Bronchial epithelial cell (primary cell): ENCODE measurements at regions not wholly inside any gene's neighbourhood (a gene's known extent, or its start where the extent isn't known, plus 50 kb on each side); places are given as distances from the start of the nearest gene placed in this dataset.

Experiments
- DNase-seq: peaks from one replicate; pipeline ENCODE4 v3.0.0-alpha.2; 2010; ENCODE audit warnings: low read depth
- FAIRE-seq: peaks from 2 replicates; lab custom pipeline; 2011; peaks lifted over from hg19 to GRCh38; lab: Jason Lieb, UNC
- H3K27me3 ChIP-seq: 2 replicates; pipeline ENCODE4 v1.5.1; 2011; ENCODE audit warnings: low read length; ENCODE audit not compliant: control insufficient read depth, insufficient read depth
- H3K36me3 ChIP-seq: 2 replicates; pipeline ENCODE4 v1.5.1; 2011; ENCODE audit warnings: low read length; ENCODE audit not compliant: control insufficient read depth, insufficient read depth
- H3K4me3 ChIP-seq: 2 replicates; pipeline ENCODE4 v1.5.1; 2011; ENCODE audit warnings: mild to moderate bottlenecking, low read depth, low read length, control low read depth
- TF ChIP-seq, protein P1 (sequence below): IDR thresholded peaks from 2 replicates; pipeline ENCODE4 v1.5.1; 2011; ENCODE audit warnings: mild to moderate bottlenecking, moderate library complexity, low read length, control low read depth, inconsistent platforms; ENCODE audit not compliant: insufficient read depth, severe bottlenecking

DNA sequence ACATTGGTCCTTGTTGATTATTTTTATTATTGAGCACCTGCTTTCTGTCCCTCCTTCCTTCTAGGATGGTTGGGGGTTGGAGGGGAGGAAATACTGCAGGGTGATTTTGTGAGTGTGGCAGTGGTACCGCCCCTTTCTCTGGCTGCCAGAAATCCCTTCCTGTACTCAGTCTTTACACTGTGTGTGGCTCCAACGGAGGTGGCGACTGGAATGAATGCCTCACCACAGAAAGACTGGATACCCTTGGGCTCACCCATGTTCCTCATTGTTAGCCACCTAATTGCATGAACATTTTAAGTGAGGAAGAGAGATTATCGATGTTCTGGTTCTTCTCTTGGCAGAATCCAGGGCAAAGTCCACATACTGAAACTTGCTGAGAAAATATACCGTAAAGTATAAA, 272.0 kb upstream of the E2F7 start:
- Histone ChIP-seq H3K36me3 (no peaks in the 10 kb centered on the region), H3K27me3 (no peaks in the 10 kb centered on the region), H3K4me3 (no peak overlapping the region)
- DNase-seq: no peak
- TF ChIP-seq, protein P1, sequence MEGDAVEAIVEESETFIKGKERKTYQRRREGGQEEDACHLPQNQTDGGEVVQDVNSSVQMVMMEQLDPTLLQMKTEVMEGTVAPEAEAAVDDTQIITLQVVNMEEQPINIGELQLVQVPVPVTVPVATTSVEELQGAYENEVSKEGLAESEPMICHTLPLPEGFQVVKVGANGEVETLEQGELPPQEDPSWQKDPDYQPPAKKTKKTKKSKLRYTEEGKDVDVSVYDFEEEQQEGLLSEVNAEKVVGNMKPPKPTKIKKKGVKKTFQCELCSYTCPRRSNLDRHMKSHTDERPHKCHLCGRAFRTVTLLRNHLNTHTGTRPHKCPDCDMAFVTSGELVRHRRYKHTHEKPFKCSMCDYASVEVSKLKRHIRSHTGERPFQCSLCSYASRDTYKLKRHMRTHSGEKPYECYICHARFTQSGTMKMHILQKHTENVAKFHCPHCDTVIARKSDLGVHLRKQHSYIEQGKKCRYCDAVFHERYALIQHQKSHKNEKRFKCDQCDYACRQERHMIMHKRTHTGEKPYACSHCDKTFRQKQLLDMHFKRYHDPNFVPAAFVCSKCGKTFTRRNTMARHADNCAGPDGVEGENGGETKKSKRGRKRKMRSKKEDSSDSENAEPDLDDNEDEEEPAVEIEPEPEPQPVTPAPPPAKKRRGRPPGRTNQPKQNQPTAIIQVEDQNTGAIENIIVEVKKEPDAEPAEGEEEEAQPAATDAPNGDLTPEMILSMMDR: no peak
- FAIRE-seq: no peak

DNA sequence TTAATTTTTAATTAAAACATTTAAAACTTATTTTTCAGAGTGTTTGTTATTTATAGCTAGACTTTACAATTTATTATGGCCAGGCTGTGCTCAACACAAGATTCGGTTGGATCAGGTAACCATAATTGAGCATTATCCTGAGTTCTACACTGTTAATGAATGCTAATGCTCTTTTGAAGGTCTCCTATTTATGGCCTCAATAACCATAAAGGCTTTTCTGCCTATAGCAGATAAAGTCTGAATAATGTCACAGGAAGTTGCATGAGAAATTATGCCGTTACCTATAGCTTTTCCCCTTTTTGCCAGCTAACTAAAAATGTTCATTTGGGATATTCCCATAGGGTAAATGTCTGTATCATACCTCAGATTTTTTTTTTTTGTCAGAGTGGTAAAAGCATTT, 269.4 kb upstream of the E2F7 start:
- TF ChIP-seq, protein P1: no peak
- H3K36me3 ChIP-seq: no peaks in the 10 kb centered on the region
- FAIRE-seq (no peak), DNase-seq (no peak)
- H3K27me3 ChIP-seq: no peaks in the 10 kb centered on the region
- no peak overlapping the region for H3K4me3 ChIP-seq

DNA sequence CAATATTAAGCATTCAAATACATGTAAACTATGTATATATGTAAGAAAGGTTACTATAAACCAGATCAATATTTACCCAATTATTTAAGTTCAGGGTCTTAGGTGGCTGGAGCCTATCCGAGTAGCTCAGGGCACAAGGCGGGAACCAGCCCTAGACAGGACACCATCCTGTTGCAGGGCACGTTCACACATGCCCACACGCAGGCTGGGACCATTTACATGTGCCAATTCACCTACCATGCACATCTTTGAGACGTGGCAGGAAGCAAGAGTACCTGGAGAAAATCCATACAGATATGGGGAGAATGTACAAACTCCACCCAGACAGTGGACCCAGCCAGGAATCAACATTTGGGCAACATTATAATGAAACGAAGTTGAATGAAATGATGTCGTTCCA, 263.0 kb upstream of the E2F7 start:
- DNase-seq (peak; percentile 59), FAIRE-seq (no peak)
- Histone ChIP-seq H3K27me3 (peaks cover 2% of the 10 kb centered on the region), H3K36me3 (no peaks in the 10 kb centered on the region), H3K4me3 (no peak overlapping the region)
- TF ChIP-seq, protein P1: no peak

DNA sequence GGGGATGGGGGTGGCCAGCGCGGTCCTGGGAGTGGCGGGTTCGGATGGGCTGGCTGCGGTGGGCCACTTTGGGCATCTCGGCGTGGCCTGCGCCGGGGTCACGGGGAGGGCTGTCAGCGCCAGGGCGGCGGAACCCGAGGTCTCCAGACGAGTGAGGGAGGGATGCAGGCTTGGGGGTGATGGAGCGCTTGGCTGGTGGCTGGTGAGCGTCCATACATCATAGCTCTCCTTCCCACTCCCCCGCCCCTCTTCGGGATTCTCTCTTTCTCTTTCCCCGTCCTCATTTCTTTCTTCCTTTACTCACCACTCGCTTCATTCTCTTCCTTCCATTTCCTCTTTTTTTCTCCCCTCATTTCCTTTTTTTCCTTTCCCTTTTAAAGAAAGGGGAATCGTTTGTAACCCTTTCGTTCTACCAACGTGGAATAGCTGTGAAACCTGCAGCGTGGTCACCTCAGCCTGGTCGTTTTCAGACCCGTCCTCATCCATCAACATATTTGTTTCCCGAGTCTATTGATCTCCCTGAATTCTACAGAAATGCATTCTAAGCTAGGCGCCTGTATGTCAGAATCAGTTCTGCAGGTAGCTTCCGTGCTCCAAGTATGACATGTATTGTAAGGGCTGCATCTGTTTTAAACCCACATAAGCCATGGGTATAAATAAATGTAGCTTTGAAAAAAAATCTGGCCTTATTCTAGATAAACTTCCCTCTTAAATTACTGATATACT, 260.3 kb upstream of the E2F7 start:
- TF ChIP-seq, protein P1: no peak
- Histone ChIP-seq H3K27me3 (peaks cover 2% of the 10 kb centered on the region), H3K4me3 (peak overlapping the region; percentile 48), H3K36me3 (no peaks in the 10 kb centered on the region)
- no peak for FAIRE-seq
- DNase-seq: no peak

DNA sequence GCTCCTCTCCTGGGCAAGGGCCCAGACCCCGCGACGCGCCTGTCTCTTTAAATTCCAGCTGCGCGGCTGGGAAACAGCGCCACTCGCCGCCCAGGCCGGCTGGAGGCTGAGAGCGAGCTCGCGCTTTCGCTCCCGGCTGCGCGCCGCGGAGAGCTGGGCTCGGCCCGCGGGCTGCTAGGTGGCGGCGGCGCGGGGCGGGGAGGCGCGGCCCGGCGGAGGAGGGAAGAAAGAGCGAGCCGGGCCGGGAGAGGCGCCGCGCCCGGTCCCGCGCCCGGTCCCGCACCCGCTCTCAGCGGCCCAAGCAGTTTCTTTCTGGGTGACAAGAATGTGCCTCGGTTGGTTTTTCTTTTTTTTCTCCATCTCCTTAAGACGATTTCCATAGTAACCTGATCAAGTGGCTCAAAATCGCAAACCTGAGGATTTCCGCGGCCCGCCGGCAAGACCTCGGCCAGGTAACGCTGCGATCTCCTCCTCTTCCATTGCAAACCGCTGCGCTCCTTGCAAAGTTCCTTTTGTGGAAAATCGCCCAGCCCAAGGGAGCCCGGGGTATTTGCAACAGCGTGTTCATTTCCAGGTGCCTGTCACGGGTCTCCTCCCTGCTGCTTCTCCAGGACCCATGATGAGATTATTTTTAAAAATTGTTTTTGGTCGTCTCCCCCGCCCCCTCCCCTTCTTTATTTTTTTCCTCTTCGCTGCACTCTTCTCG, 259.5 kb upstream of the E2F7 start:
- no peak for FAIRE-seq
- Histone ChIP-seq H3K27me3 (peaks cover 2% of the 10 kb centered on the region), H3K36me3 (no peaks in the 10 kb centered on the region), H3K4me3 (peak overlapping the region; percentile 48)
- TF ChIP-seq, protein P1: peak; percentile 71
- DNase-seq: peak; percentile 48
